K562 (cell line): ENCODE measurements at regions not wholly inside any gene's neighbourhood (a gene's known extent, or its start where the extent isn't known, plus 50 kb on each side); places are given as distances from the start of the nearest gene placed in this dataset.

Experiments used
- BHLHE40 ChIP-seq: IDR thresholded peaks from 2 replicates; pipeline ENCODE4 v1.6.1; 2011; ENCODE audit warnings: low read length, improper control_type of control experiment
- BRCA1 ChIP-seq, 2 experiments: fragments of 450-650 bp in 1 of 2; sonication (generic) in 1 of 2; formaldehyde crosslinking in 1 of 2; IDR thresholded peaks; 2 replicates each; pipeline versions ENCODE4 v1.5.0 to v1.6.1; 2017 to 2020; ENCODE audit warnings: mild to moderate bottlenecking in 1 of 2, missing genetic modification reagents in 1 of 2
- CTCF ChIP-seq, 3 experiments: IDR thresholded peaks in 2 of 3; conservative IDR thresholded peaks in 1 of 3; 2 replicates each; pipeline ENCODE4 v1.5.1; 2011 to 2012; ENCODE audit warnings: low read length in 3 of 3, mild to moderate bottlenecking in 3 of 3, control low read depth in 2 of 3, improper control_type of control experiment in 1 of 3, inconsistent platforms in 1 of 3, low read depth in 1 of 3, mixed read lengths in 1 of 3, moderate library complexity in 1 of 3; ENCODE audit not compliant: insufficient read depth in 2 of 3
- DPF2 ChIP-seq: fragments of 450-650 bp; IDR thresholded peaks from 2 replicates; pipeline ENCODE4 v1.6.1; 2016
- HNRNPUL1 ChIP-seq: fragments of 200-400 bp; formaldehyde crosslinking; IDR thresholded peaks from 2 replicates; pipeline ENCODE4 v1.6.1; 2017; ENCODE audit warnings: low read length
- JUND ChIP-seq, 2 experiments: IDR thresholded peaks; 2 replicates in 1 of 2; 3 replicates in 1 of 2; pipeline ENCODE4 v1.6.1; 2011; ENCODE audit warnings: borderline replicate concordance in 2 of 2, low read depth in 2 of 2, low read length in 2 of 2, improper control_type of control experiment in 1 of 2, missing biosample characterization in 1 of 2, missing genetic modification characterization in 1 of 2, missing genetic modification reagents in 1 of 2
- PCBP1 ChIP-seq: fragments of 200-400 bp; formaldehyde crosslinking; IDR thresholded peaks from 2 replicates; pipeline ENCODE4 v1.6.1; 2018; ENCODE audit warnings: mild to moderate bottlenecking, low read depth, low read length; ENCODE audit not compliant: poor library complexity, severe bottlenecking
- PRPF4 ChIP-seq: fragments of 200-400 bp; formaldehyde crosslinking; IDR thresholded peaks from one replicate; pipeline ENCODE4 v1.6.1; 2017; ENCODE audit warnings: low read length, low read depth, mild to moderate bottlenecking; ENCODE audit not compliant: insufficient read depth, poor library complexity, severe bottlenecking
- SRF ChIP-seq, 2 experiments: fragments of 250-450, 450-650 bp in 1 of 2; sonication (Bioruptor Pico) in 1 of 2; sonication (generic) in 1 of 2; formaldehyde crosslinking; IDR thresholded peaks; 2 replicates each; pipeline versions ENCODE4 v1.5.0 to v1.5.1; 2020 to 2022; ENCODE audit warnings: mild to moderate bottlenecking in 1 of 2, missing genetic modification reagents in 1 of 2
- YY1 ChIP-seq, 3 experiments: IDR thresholded peaks; 2 replicates each; pipeline ENCODE4 v1.6.1; 2011; ENCODE audit warnings: low read length in 2 of 3, mild to moderate bottlenecking in 2 of 3, moderate library complexity in 2 of 3, borderline replicate concordance in 1 of 3, control low read depth in 1 of 3, low read depth in 1 of 3; ENCODE audit not compliant: insufficient read depth in 3 of 3, insufficient replicate concordance in 2 of 3, control insufficient read depth in 1 of 3, insufficient read length in 1 of 3; ENCODE audit errors: extremely low read depth in 1 of 3
- ZBTB40 ChIP-seq, 2 experiments: fragments of 450-650 bp in 1 of 2; sonication (generic) in 1 of 2; formaldehyde crosslinking in 1 of 2; IDR thresholded peaks; 2 replicates each; pipeline versions ENCODE4 v1.7.1 to v1.9.0; 2016 to 2022; ENCODE audit warnings: inconsistent platforms in 1 of 2, mild to moderate bottlenecking in 1 of 2, missing genetic modification reagents in 1 of 2
- ZC3H11A ChIP-seq: IDR thresholded peaks from 2 replicates; pipeline ENCODE4 v1.6.1; 2012; ENCODE audit warnings: low read depth, low read length, improper control_type of control experiment
- ZFP91 ChIP-seq: sonication (generic); formaldehyde crosslinking; IDR thresholded peaks from 2 replicates; pipeline ENCODE4 v1.8.0; 2022; ENCODE audit warnings: mild to moderate bottlenecking, missing genetic modification reagents
- TF ChIP-seq, protein P1 (sequence below): fragments of 450-650 bp; formaldehyde crosslinking; IDR thresholded peaks from 2 replicates; pipeline ENCODE4 v1.4.0; 2022; ENCODE audit warnings: mild to moderate bottlenecking, moderate library complexity

DNA sequence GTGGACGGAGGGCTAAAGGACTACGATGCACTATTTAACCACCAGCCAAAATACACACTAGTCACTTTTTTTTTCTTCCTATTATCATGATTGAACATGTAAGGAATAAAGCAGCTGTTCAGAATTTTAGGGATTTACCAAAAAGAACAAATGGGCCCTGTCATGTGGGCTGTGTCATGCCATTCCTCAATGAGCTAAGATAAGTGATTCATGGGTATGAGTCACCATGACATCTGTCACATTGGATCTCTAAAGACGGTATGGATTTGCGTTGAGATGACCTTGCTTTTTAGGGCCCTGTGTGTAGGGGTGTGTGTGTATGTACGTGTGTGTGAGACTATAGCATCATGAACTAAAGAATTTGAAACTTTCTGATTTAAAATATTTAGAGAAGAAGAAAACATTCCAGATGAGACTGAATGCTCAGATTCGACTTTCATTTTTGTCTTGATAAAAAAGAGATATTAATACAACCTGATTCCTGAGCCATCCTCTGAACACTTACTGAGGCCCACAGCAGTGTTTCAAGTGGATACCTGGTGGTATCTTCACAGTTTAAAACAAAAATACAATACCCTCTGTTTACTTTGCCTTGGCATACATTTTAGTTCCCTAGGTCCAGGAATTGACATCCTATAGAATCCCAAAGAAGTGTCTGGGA, 246.1 kb upstream of the DUSP10 start:
- TF ChIP-seq YY1 (IDR thresholded peaks at IDR 0.05; ENCODE audit: borderline replicate concordance in 1 of 3, control insufficient read depth in 1 of 3, extremely low read depth in 1 of 3, insufficient read depth in 3 of 3, insufficient read length in 1 of 3, insufficient replicate concordance in 2 of 3, low read depth in 1 of 3, low read length in 2 of 3) (no peak), PRPF4 (no peak), ZBTB40 (IDR thresholded peaks at IDR 0.05) (no peak), ZBTB40 (CRISPR knock-in tag; IDR thresholded peaks at IDR 0.05) (no peak), CTCF (IDR thresholded peaks at IDR 0.05 in 2 of 3, conservative IDR thresholded peaks at IDR 0.05 in 1 of 3; ENCODE audit: insufficient read depth in 2 of 3, low read depth in 1 of 3, low read length in 3 of 3) (no peak), SRF (CRISPR knock-in tag; IDR thresholded peaks at IDR 0.05) (no peak), DPF2 (peak; percentile 95), BRCA1 (IDR thresholded peaks at IDR 0.05) (no peak), BRCA1 (CRISPR knock-in tag; IDR thresholded peaks at IDR 0.05) (no peak), ZFP91 (CRISPR knock-in tag) (no peak), BHLHE40 (no peak), PCBP1 (no peak), HNRNPUL1 (no peak), ZC3H11A (no peak), JUND (IDR thresholded peaks at IDR 0.05; ENCODE audit: borderline replicate concordance, low read depth, low read length) (peak; percentile 99), JUND (tag; IDR thresholded peaks at IDR 0.05; ENCODE audit: borderline replicate concordance, low read depth, low read length) (peak; percentile 100)
- TF ChIP-seq, protein P1, sequence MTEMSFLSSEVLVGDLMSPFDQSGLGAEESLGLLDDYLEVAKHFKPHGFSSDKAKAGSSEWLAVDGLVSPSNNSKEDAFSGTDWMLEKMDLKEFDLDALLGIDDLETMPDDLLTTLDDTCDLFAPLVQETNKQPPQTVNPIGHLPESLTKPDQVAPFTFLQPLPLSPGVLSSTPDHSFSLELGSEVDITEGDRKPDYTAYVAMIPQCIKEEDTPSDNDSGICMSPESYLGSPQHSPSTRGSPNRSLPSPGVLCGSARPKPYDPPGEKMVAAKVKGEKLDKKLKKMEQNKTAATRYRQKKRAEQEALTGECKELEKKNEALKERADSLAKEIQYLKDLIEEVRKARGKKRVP (CRISPR knock-in tag) = no peak
